T-cell (primary cell): ENCODE measurements at regions not wholly inside any gene's neighbourhood (a gene's known extent, or its start where the extent isn't known, plus 50 kb on each side); places are given as distances from the start of the nearest gene placed in this dataset.
"Not testable (repeated sequence)": the region's sequence is repeated elsewhere in the genome, so short reads cannot be mapped to it uniquely, and the experiment has no call there.

Source experiments
- ATAC-seq, 4 experiments: fragments of 200-7000 bp in 3 of 4; fragments of 150-1000 bp in 1 of 4; cut with Tn5 transposase; replicated peaks in 1 of 4; 1 replicate in 3 of 4; 2 replicates in 1 of 4; pipeline ENCODE4 v1.10.0; 2021; ENCODE audit warnings: moderate library complexity in 3 of 4, mild to moderate bottlenecking in 2 of 4, moderate number of reproducible peaks in 1 of 4
- CTCF ChIA-PET, 2 donors: fragments of 300-600 bp; sonication (Branson Sonifier 250); formaldehyde crosslinking; loops; one replicate each; lab custom pipeline; 2022; ENCODE audit warnings: antibody characterized with exemption in 2 of 2; lab: Charles Lee
- POLR2A ChIA-PET, 2 donors: fragments of 300-600 bp; sonication (Branson Sonifier 250); formaldehyde crosslinking; loops; one replicate each; lab custom pipeline; 2022; ENCODE audit warnings: antibody characterized with exemption in 2 of 2; lab: Charles Lee
- DNase-seq, 35 experiments: peaks; one replicate each; pipeline versions ENCODE4 v3.0.0 to v3.0.0-alpha.2; 2013 to 2023
- H3K27ac ChIP-seq: one replicate; pipeline ENCODE4 v1.5.1; 2013; ENCODE audit warnings: low read length
- H3K27me3 ChIP-seq, 2 experiments: replicated peaks in 1 of 2; 1 replicate in 1 of 2; 2 replicates in 1 of 2; pipeline versions ENCODE4 v1.6.1 to v1.7.0; 2013; ENCODE audit warnings: low read length in 1 of 2, mixed read lengths in 1 of 2; ENCODE audit not compliant: control insufficient read depth in 2 of 2, insufficient read depth in 2 of 2; ENCODE audit errors: extremely low read depth in 1 of 2
- H3K36me3 ChIP-seq, 2 donors: 1 replicate in 1 of 2; 2 replicates in 1 of 2; pipeline versions ENCODE4 v1.6.1 to v1.7.0; 2013; ENCODE audit warnings: low read length in 1 of 2; ENCODE audit not compliant: control insufficient read depth in 2 of 2, insufficient read depth in 1 of 2; ENCODE audit errors: extremely low read depth in 1 of 2
- H3K4me1 ChIP-seq, 2 experiments: 1 replicate in 1 of 2; 2 replicates in 1 of 2; pipeline versions ENCODE4 v1.6.1 to v1.7.0; 2013; ENCODE audit warnings: low read length in 2 of 2, mixed read lengths in 1 of 2; ENCODE audit not compliant: insufficient read depth in 2 of 2, control insufficient read depth in 1 of 2; ENCODE audit errors: extremely low read depth in 1 of 2
- H3K4me3 ChIP-seq, 2 donors: 1 replicate in 1 of 2; 2 replicates in 1 of 2; pipeline versions ENCODE4 v1.5.1 to v1.7.0; 2013; ENCODE audit warnings: mild to moderate bottlenecking in 2 of 2, low read length in 1 of 2, moderate library complexity in 1 of 2; ENCODE audit not compliant: control insufficient read depth in 1 of 2; ENCODE audit errors: extremely low read depth in 1 of 2
- H3K9me3 ChIP-seq: 2 replicates; pipeline ENCODE4 v1.7.0; 2013
- H3K27ac Mint-ChIP-seq, 2 donors: one replicate each; pipeline ENCODE4 v1.8.0; 2020 to 2021; ENCODE audit warnings: mild to moderate bottlenecking in 2 of 2, mixed read lengths in 2 of 2
- H3K27me3 Mint-ChIP-seq, 2 donors: one replicate each; pipeline ENCODE4 v1.8.0; 2021 to 2022; ENCODE audit warnings: mixed read lengths in 2 of 2
- H3K36me3 Mint-ChIP-seq: one replicate; pipeline ENCODE4 v1.8.0; 2021; ENCODE audit warnings: mixed read lengths
- H3K4me1 Mint-ChIP-seq, 3 donors: one replicate each; pipeline ENCODE4 v1.8.0; 2020 to 2022; ENCODE audit warnings: mixed read lengths in 3 of 3, mild to moderate bottlenecking in 1 of 3
- H3K4me3 Mint-ChIP-seq, 3 donors: one replicate each; pipeline ENCODE4 v1.8.0; 2020 to 2022; ENCODE audit warnings: mild to moderate bottlenecking in 3 of 3, mixed read lengths in 3 of 3, moderate library complexity in 3 of 3
- H3K9me3 Mint-ChIP-seq, 3 donors: one replicate each; pipeline ENCODE4 v1.8.0; 2020 to 2022; ENCODE audit warnings: mixed read lengths in 3 of 3
- WGBS: methylation state at CpG from one replicate; pipeline ENCODE4 v1.1.5; 2013; ENCODE audit warnings: missing lambda C conversion rate; ENCODE audit not compliant: insufficient coverage; 5-methylcytosine and 5-hydroxymethylcytosine counted together

DNA sequence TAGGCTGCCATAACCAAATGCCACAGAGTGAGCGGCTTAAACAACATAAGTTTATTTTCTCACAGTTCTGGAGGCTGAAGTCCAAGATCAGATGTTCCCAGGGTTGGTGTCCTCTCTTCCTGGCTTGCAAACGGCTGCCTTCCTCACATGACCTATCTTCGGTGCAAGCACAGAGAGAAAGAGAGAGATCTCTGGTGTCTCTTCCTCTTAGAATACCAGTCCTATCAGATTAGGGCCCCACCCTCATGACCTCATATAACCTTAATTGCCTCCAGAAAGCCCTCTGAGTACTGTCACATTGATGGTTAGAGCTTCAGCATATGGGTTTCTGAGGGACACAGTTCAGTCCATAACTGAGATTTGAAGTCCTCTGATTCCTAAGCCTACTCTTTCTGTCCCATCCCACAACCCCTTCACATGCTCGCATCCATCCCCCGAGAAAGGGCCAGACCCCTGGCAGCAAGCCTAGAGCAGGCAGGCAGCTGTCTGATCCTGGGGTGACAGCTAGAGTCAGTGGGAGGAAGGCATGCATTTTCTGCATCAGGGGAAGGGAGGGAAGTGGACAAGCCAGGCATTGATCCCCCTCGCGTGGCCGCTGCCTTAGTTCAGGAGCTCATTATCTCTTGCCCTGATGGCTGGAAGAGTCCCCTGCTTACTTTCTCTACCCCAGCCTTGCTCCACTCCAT is 114.1 kb downstream of the FAR1 start:
- no peak overlapping the region for H3K27ac Mint-ChIP-seq
- POLR2A ChIA-PET = no interaction called here

DNA sequence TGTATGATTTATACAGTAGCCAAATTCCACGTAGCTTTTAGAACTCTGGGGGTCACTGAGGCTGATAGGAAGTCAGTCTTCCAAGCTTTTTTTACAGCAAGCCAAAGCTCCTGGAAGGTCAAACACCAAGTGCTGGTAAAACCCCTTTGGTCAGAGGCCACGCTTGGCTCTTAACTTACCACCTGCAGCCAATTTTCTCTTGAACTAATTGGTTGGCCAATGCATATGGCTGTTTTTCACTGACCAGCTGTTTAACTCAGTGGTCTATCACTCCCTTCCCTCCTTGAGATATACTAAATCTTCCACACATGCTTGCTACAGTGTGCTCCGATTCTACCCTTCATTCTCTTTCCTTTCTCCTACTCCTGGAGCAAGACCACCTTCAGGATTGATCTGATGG is 116.0 kb downstream of the FAR1 start:
- POLR2A ChIA-PET = no interaction called here
- no peak overlapping the region for H3K4me3 Mint-ChIP-seq
- ATAC-seq (no peak), DNase-seq (no peak)
- no peaks in the 10 kb centered on the region for H3K36me3 Mint-ChIP-seq
- WGBS = 100% methylated on average over 1 of the region's 3 CpGs
- H3K9me3 Mint-ChIP-seq = no peaks in the 10 kb centered on the region
- CTCF ChIA-PET = no interaction called here
- H3K27me3 Mint-ChIP-seq = no peaks in the 10 kb centered on the region
- no peaks in the 10 kb centered on the region for H3K4me1 ChIP-seq
- H3K4me3 ChIP-seq = no peak overlapping the region
- peaks cover 0 to 2% (median 2%) of the 10 kb centered on the region in 3 donors for H3K4me1 Mint-ChIP-seq
- H3K27ac Mint-ChIP-seq = no peak overlapping the region
- H3K27ac ChIP-seq = no peak overlapping the region
- H3K27me3 ChIP-seq = no peaks in the 10 kb centered on the region
- H3K36me3 ChIP-seq = no peaks in the 10 kb centered on the region
- H3K9me3 ChIP-seq = no peaks in the 10 kb centered on the region

More for the DNA sequence above, 114.1 kb downstream of the FAR1 start:
- Histone ChIP-seq H3K27ac (no peak overlapping the region), H3K9me3 (no peaks in the 10 kb centered on the region), H3K36me3 (no peaks in the 10 kb centered on the region), H3K4me1 (no peaks in the 10 kb centered on the region), H3K4me3 (no peak overlapping the region), H3K27me3 (no peaks in the 10 kb centered on the region)
- Mint-ChIP-seq H3K9me3 (no peaks in the 10 kb centered on the region), H3K27me3 (no peaks in the 10 kb centered on the region), H3K4me3 (no peak overlapping the region), H3K4me1 (peaks cover 0 to 2% (median 2%) of the 10 kb centered on the region in 3 donors), H3K36me3 (no peaks in the 10 kb centered on the region)
- ATAC-seq = no peak
- 88% methylated on average over 1 of the region's 8 CpGs for WGBS
- CTCF ChIA-PET = interaction anchor here (1.0 to 1.1 kb wide), 2 partner anchors 10 kb away, joined by 3 to 5 read pairs; no protein-coding TSS in a partner anchor
- DNase-seq = no peak

DNA sequence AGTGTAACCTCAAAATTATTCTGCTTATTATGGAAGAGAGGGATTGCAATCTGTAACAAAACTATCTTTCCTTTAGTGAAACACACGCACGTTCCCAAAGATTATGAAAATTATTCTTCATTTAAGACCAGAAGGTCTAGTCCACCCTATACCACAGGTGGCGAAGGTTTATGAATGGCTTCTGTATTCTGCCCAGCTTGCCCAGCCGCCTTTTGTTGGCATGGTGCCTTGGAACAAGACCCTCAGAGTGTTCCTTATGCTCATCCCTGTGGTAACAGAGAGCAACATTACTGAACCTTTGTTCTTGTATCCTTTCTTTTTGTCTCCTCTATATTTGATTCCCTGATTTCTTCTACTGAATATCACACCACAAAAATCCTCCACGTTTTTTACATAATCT is 116.4 kb downstream of the FAR1 start:
- Histone ChIP-seq H3K36me3 (no peaks in the 10 kb centered on the region), H3K27ac (no peak overlapping the region), H3K27me3 (no peaks in the 10 kb centered on the region), H3K4me3 (no peak overlapping the region), H3K4me1 (no peaks in the 10 kb centered on the region), H3K9me3 (no peaks in the 10 kb centered on the region)
- no peaks in the 10 kb centered on the region for H3K27me3 Mint-ChIP-seq
- H3K9me3 Mint-ChIP-seq = no peaks in the 10 kb centered on the region
- no peak for DNase-seq
- POLR2A ChIA-PET = no interaction called here
- H3K4me3 Mint-ChIP-seq = no peak overlapping the region
- H3K4me1 Mint-ChIP-seq = peaks cover 0 to 2% (median 2%) of the 10 kb centered on the region in 3 donors
- CTCF ChIA-PET = no interaction called here
- 89% methylated on average over 2 of the region's 5 CpGs for WGBS
- no peak overlapping the region for H3K27ac Mint-ChIP-seq
- ATAC-seq = no peak
- no peaks in the 10 kb centered on the region for H3K36me3 Mint-ChIP-seq

DNA sequence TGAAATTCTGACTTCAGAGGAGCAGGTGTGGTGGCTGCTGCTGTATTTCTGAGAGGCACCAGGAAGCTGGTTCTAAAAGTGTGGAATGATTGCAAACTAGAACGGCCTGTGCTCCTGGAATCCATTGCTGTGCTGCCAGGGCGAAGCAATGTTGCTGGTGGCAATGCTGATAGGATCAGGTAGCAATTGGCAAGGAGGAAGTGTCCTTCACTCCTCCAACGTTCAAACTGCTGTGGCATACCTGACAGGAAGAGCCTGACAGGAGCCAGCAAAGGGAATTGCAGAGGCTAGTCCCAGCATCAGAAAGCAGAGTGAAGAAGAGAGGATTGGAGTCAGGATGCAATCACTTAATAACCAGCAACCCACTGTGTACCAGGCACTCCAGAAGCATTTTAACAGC is 118.2 kb downstream of the FAR1 start:
- DNase-seq (no peak), ATAC-seq (no peak)
- CTCF ChIA-PET = interaction anchor here (0.6 to 0.7 kb wide), 2 partner anchors 507 to 614 kb away, joined by 3 to 5 read pairs; no protein-coding TSS in a partner anchor
- Mint-ChIP-seq H3K4me3 (no peak overlapping the region), H3K36me3 (no peaks in the 10 kb centered on the region), H3K27ac (no peak overlapping the region), H3K9me3 (peaks cover 0 to 4% (median 0%) of the 10 kb centered on the region in 3 donors), H3K4me1 (peaks cover 0 to 2% (median 2%) of the 10 kb centered on the region in 3 donors), H3K27me3 (no peaks in the 10 kb centered on the region)
- Histone ChIP-seq H3K4me3 (no peak overlapping the region), H3K4me1 (no peaks in the 10 kb centered on the region), H3K27me3 (no peaks in the 10 kb centered on the region), H3K9me3 (no peaks in the 10 kb centered on the region), H3K27ac (no peak overlapping the region), H3K36me3 (no peaks in the 10 kb centered on the region)
- POLR2A ChIA-PET = no interaction called here
- 80% methylated on average over 1 of the region's 3 CpGs for WGBS

DNA sequence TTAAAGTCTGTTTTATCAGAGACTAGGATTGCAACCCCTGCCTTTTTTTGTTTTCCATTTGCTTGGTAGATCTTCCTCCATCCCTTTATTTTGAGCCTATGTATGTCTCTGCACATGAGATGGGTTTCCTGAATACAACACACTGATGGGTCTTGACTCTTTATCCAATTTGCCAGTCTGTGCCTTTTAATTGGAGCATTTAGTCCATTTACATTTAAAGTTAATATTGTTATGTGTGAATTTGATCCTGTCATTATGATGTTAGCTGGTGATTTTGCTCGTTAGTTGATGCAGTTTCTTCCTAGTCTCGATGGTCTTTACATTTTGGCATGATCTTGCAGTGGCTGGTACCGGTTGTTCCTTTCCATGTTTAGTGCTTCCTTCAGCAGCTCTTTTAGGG is 129.1 kb downstream of the FAR1 start:
- H3K4me1 ChIP-seq, ATAC-seq, CTCF ChIA-PET, POLR2A ChIA-PET, H3K36me3 ChIP-seq, DNase-seq, H3K9me3 ChIP-seq, H3K27me3 Mint-ChIP-seq, H3K27ac ChIP-seq, H3K4me3 ChIP-seq, H3K27ac Mint-ChIP-seq, H3K36me3 Mint-ChIP-seq, H3K4me1 Mint-ChIP-seq, H3K4me3 Mint-ChIP-seq, H3K27me3 ChIP-seq: not testable (repeated sequence)
- H3K9me3 Mint-ChIP-seq = peaks cover 7 to 14% (median 8%) of the 10 kb centered on the region in 3 donors
- WGBS = no CpG with 5 or more reads among the region's 3 CpGs

DNA sequence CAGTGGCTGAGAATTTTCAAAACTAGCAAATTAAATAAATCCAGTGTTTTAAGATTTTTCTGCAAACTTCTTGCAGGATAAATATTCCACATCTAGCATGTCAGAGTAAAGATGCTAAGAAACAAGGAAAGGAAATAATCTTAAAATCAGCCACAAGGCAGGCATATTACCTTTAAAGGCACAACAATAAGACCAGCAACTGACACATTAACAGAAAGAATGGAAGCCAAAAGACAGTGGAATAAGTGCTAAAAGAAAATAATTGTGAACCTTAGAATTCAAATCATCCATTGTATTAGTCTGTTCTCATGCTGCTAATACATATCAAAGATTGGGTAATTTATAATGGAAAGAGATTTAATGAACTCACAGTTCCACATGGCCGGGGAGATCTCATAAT is 132.4 kb downstream of the FAR1 start:
- Mint-ChIP-seq H3K36me3 (peaks cover 3% of the 10 kb centered on the region), H3K27me3 (peaks cover 0 to 5% of the 10 kb centered on the region in 2 donors), H3K9me3 (peaks cover 8 to 26% (median 10%) of the 10 kb centered on the region in 3 donors), H3K27ac (no peak overlapping the region), H3K4me1 (no peaks in the 10 kb centered on the region), H3K4me3 (no peak overlapping the region)
- POLR2A ChIA-PET = no interaction called here
- Histone ChIP-seq H3K9me3 (no peaks in the 10 kb centered on the region), H3K4me3 (no peak overlapping the region), H3K27me3 (peaks cover 0 to 3% of the 10 kb centered on the region in 2 experiments), H3K4me1 (no peaks in the 10 kb centered on the region), H3K27ac (no peak overlapping the region), H3K36me3 (no peaks in the 10 kb centered on the region)
- ATAC-seq (no peak), DNase-seq (no peak)
- CTCF ChIA-PET = no interaction called here
- WGBS = 67% methylated on average over 1 of the region's 1 CpG
